B cell (primary cell): ENCODE measurements at regions not wholly inside any gene's neighbourhood (a gene's known extent, or its start where the extent isn't known, plus 50 kb on each side); places are given as distances from the start of the nearest gene placed in this dataset.

ENCODE experiments used
- ATAC-seq: fragments of 200-7000 bp; cut with Tn5 transposase; one replicate; pipeline ENCODE4 v1.10.0; 2021; ENCODE audit warnings: low read depth, mild to moderate bottlenecking, moderate number of reproducible peaks, moderate library complexity
- CTCF ChIA-PET: fragments of 350-600 bp; sonication (Branson Sonifier 250); formaldehyde crosslinking; loops from one replicate; lab custom pipeline; 2021; ENCODE audit warnings: antibody characterized with exemption, inconsistent platforms; lab: Charles Lee
- POLR2A ChIA-PET: fragments of 350-600 bp; sonication (Branson Sonifier 250); formaldehyde crosslinking; loops from one replicate; lab custom pipeline; 2021; ENCODE audit warnings: antibody characterized with exemption; lab: Charles Lee
- DNase-seq: peaks from one replicate; pipeline ENCODE4 v3.0.0; 2013
- H2AFZ ChIP-seq: 2 replicates; pipeline ENCODE4 v1.6.1; 2012; ENCODE audit warnings: mild to moderate bottlenecking, low read depth, low read length; ENCODE audit not compliant: insufficient read depth, poor library complexity, severe bottlenecking
- H3K27ac ChIP-seq, 2 donors: 1 replicate in 1 of 2; 2 replicates in 1 of 2; pipeline ENCODE4 v1.5.1; 2012 to 2013; ENCODE audit warnings: low read length in 2 of 2, mild to moderate bottlenecking in 2 of 2, moderate library complexity in 1 of 2
- H3K27me3 ChIP-seq, 4 experiments: fragments of 200-600 bp in 1 of 4; sonication (generic) in 1 of 4; replicated peaks in 1 of 4; 1 replicate in 2 of 4; 2 replicates in 2 of 4; pipeline versions ENCODE4 v1.6.1 to v1.7.0; 2013 to 2016; ENCODE audit warnings: low read length in 3 of 4, mild to moderate bottlenecking in 2 of 4, mixed read lengths in 1 of 4, moderate library complexity in 1 of 4; ENCODE audit not compliant: insufficient read depth in 4 of 4, control insufficient read depth in 3 of 4; ENCODE audit errors: control extremely low read depth in 1 of 4
- H3K36me3 ChIP-seq, 2 experiments: replicated peaks in 1 of 2; 1 replicate in 1 of 2; 2 replicates in 1 of 2; pipeline versions ENCODE4 v1.6.1 to v1.7.1; 2013; ENCODE audit warnings: low read length in 1 of 2; ENCODE audit not compliant: insufficient read depth in 2 of 2, control insufficient read depth in 1 of 2; ENCODE audit errors: control extremely low read depth in 1 of 2, extremely low read depth in 1 of 2
- H3K4me1 ChIP-seq, 2 donors: fragments of 200-600 bp in 1 of 2; sonication (generic) in 1 of 2; 1 replicate in 1 of 2; 2 replicates in 1 of 2; pipeline versions ENCODE4 v1.5.1 to v1.6.1; 2013 to 2017; ENCODE audit warnings: low read length in 2 of 2; ENCODE audit not compliant: control insufficient read depth in 2 of 2, insufficient read depth in 2 of 2
- H3K4me2 ChIP-seq: replicated peaks from 2 replicates; pipeline ENCODE3; 2012; ENCODE audit warnings: mild to moderate bottlenecking, low read depth, low read length; ENCODE audit not compliant: poor library complexity, severe bottlenecking
- H3K4me3 ChIP-seq, 5 experiments: fragments of 200-600 bp in 1 of 5; sonication (generic) in 1 of 5; 1 replicate in 3 of 5; 2 replicates in 2 of 5; pipeline versions ENCODE4 v1.5.1 to v1.7.0; 2011 to 2016; ENCODE audit warnings: low read length in 4 of 5, mild to moderate bottlenecking in 4 of 5, low read depth in 2 of 5, control low read depth in 1 of 5, moderate library complexity in 1 of 5; ENCODE audit not compliant: insufficient read depth in 1 of 5; ENCODE audit errors: control extremely low read depth in 1 of 5, extremely low read depth in 1 of 5
- H3K79me2 ChIP-seq: fragments of 200-600 bp; sonication (generic); one replicate; pipeline ENCODE4 v1.6.0; 2016; ENCODE audit warnings: low read length; ENCODE audit not compliant: control insufficient read depth, insufficient read depth
- H3K9ac ChIP-seq: fragments of 200-600 bp; sonication (generic); 2 replicates; pipeline ENCODE4 v1.6.1; 2017; ENCODE audit warnings: mild to moderate bottlenecking, low read length, moderate library complexity
- H3K9me3 ChIP-seq, 3 donors: one replicate each; pipeline versions ENCODE4 v1.6.1 to v1.7.1; 2013; ENCODE audit warnings: low read length in 2 of 3; ENCODE audit not compliant: control insufficient read depth in 2 of 3, insufficient read depth in 1 of 3; ENCODE audit errors: control extremely low read depth in 1 of 3
- H4K20me1 ChIP-seq: 2 replicates; pipeline ENCODE4 v1.6.0; 2012; ENCODE audit warnings: mild to moderate bottlenecking, low read length; ENCODE audit not compliant: insufficient read depth, control insufficient read depth, poor library complexity, severe bottlenecking
- H3K27ac Mint-ChIP-seq: one replicate; pipeline ENCODE4 v1.8.0; 2021; ENCODE audit warnings: mixed read lengths
- H3K27me3 Mint-ChIP-seq: one replicate; pipeline ENCODE4 v1.8.0; 2021; ENCODE audit warnings: mixed read lengths
- H3K4me1 Mint-ChIP-seq: one replicate; pipeline ENCODE4 v1.8.0; 2021; ENCODE audit warnings: mixed read lengths
- H3K4me3 Mint-ChIP-seq: one replicate; pipeline ENCODE4 v1.8.0; 2021; ENCODE audit warnings: mixed read lengths
- H3K9me3 Mint-ChIP-seq: one replicate; pipeline ENCODE4 v1.8.0; 2022; ENCODE audit warnings: mixed read lengths; ENCODE audit not compliant: insufficient read depth
- EZH2 ChIP-seq: IDR thresholded peaks from 2 replicates; pipeline ENCODE4 v1.6.1; 2012; ENCODE audit warnings: borderline replicate concordance, low read depth, mild to moderate bottlenecking, moderate library complexity, low read length; ENCODE audit not compliant: insufficient read depth, poor library complexity, severe bottlenecking
- WGBS: methylation state at CpG from one replicate; pipeline ENCODE4 v1.1.5; 2013; ENCODE audit warnings: missing lambda C conversion rate; ENCODE audit not compliant: insufficient coverage; 5-methylcytosine and 5-hydroxymethylcytosine counted together
- intact Hi-C: fragments of 100-400 bp; cut with micrococcal nuclease; formaldehyde crosslinking; loops from one replicate; pipeline ENCODE4 v1.10.0; 2022
- TF ChIP-seq, protein P1 (sequence below): fragments of 200-600 bp; IDR thresholded peaks from one replicate; pipeline ENCODE4 v1.8.0; 2022; ENCODE audit warnings: antibody characterized with exemption, mild to moderate bottlenecking

GRCh38 chr12:90883456-90883855 is 71.5 kb downstream of the CCER1 start:
- DNase-seq (no peak), ATAC-seq (no peak)
- H3K4me3 Mint-ChIP-seq, result no peak overlapping the region
- no peaks in the 10 kb centered on the region for H3K27me3 Mint-ChIP-seq
- POLR2A ChIA-PET, result no interaction called here
- no peak overlapping the region for H3K27ac Mint-ChIP-seq
- WGBS, result no CpG with 5 or more reads among the region's 4 CpGs
- CTCF ChIA-PET, result no interaction called here
- H3K9me3 Mint-ChIP-seq, result no peaks in the 10 kb centered on the region
- H3K4me2 ChIP-seq, result no peak overlapping the region
- no peak overlapping the region for H3K9ac ChIP-seq
- no peak for TF ChIP-seq EZH2
- TF ChIP-seq, protein P1, sequence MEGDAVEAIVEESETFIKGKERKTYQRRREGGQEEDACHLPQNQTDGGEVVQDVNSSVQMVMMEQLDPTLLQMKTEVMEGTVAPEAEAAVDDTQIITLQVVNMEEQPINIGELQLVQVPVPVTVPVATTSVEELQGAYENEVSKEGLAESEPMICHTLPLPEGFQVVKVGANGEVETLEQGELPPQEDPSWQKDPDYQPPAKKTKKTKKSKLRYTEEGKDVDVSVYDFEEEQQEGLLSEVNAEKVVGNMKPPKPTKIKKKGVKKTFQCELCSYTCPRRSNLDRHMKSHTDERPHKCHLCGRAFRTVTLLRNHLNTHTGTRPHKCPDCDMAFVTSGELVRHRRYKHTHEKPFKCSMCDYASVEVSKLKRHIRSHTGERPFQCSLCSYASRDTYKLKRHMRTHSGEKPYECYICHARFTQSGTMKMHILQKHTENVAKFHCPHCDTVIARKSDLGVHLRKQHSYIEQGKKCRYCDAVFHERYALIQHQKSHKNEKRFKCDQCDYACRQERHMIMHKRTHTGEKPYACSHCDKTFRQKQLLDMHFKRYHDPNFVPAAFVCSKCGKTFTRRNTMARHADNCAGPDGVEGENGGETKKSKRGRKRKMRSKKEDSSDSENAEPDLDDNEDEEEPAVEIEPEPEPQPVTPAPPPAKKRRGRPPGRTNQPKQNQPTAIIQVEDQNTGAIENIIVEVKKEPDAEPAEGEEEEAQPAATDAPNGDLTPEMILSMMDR, result no peak
- H3K4me1 ChIP-seq, result no peaks in the 10 kb centered on the region
- H3K36me3 ChIP-seq, result no peaks in the 10 kb centered on the region
- H3K4me3 ChIP-seq, result no peak overlapping the region
- no peaks in the 10 kb centered on the region for H3K9me3 ChIP-seq
- no peaks in the 10 kb centered on the region for H3K27me3 ChIP-seq
- no peak overlapping the region for H3K27ac ChIP-seq
- no peaks in the 10 kb centered on the region for H3K79me2 ChIP-seq
- H2AFZ ChIP-seq, result no peak overlapping the region
- no peaks in the 10 kb centered on the region for H3K4me1 Mint-ChIP-seq
- intact Hi-C loops, result no loop called here
- H4K20me1 ChIP-seq, result no peaks in the 10 kb centered on the region

- no peak overlapping the region for H3K4me2 ChIP-seq
- WGBS, result no CpG with 5 or more reads among the region's 2 CpGs
- H3K79me2 ChIP-seq, result no peaks in the 10 kb centered on the region
- H3K4me3 ChIP-seq, result no peak overlapping the region
- ChIA-PET CTCF (no interaction called here), POLR2A (no interaction called here)
- no peaks in the 10 kb centered on the region for H3K36me3 ChIP-seq
- no peaks in the 10 kb centered on the region for H3K27me3 Mint-ChIP-seq
- no peak for DNase-seq
- TF ChIP-seq, protein P1, result no peak
- TF ChIP-seq EZH2, result no peak
- H3K9me3 Mint-ChIP-seq, result no peaks in the 10 kb centered on the region
- H3K9ac ChIP-seq, result no peak overlapping the region
- H2AFZ ChIP-seq, result no peak overlapping the region
- H3K27ac ChIP-seq, result no peak overlapping the region
- H3K4me3 Mint-ChIP-seq, result no peak overlapping the region
- H3K9me3 ChIP-seq, result no peaks in the 10 kb centered on the region
- H3K4me1 Mint-ChIP-seq, result no peaks in the 10 kb centered on the region
- no peak for ATAC-seq
- H3K4me1 ChIP-seq, result no peaks in the 10 kb centered on the region
- intact Hi-C loops, result no loop called here
- H3K27me3 ChIP-seq, result peaks cover 0 to 3% (median 0%) of the 10 kb centered on the region in 4 experiments
- no peaks in the 10 kb centered on the region for H4K20me1 ChIP-seq
- H3K27ac Mint-ChIP-seq, result no peak overlapping the region
These were observed 83.3 kb downstream of the CCER1 start for GRCh38 chr12:90871726-90872096.
